ENCODE measurements at regions not wholly inside any gene's neighbourhood (a gene's known extent, or its start where the extent isn't known, plus 50 kb on each side); places are given as distances from the start of the nearest gene placed in this dataset.

GRCh38 chr15:101124731-101125451 lies 127.0 kb downstream of the CHSY1 start:
- DNase-seq = peak; percentile 50

GRCh38 chr15:101123222-101123910 lies 128.5 kb downstream of the CHSY1 start:
- peak; percentile 42 for DNase-seq

GRCh38 chr15:101122806-101123205 lies 129.0 kb downstream of the CHSY1 start:
- DNase-seq = no peak

- DNase-seq = no peak
Observed at GRCh38 chr15:101122266-101122665, 129.6 kb downstream of the CHSY1 start.

- peak; percentile 88 for DNase-seq
Observed at GRCh38 chr15:101121511-101122090, 130.2 kb downstream of the CHSY1 start.

GRCh38 chr15:101120987-101121386 lies 130.9 kb downstream of the CHSY1 start:
- no peak for DNase-seq

GRCh38 chr15:101120473-101120872 lies 131.4 kb downstream of the CHSY1 start:
- DNase-seq = no peak
